ENCODE measurements at regions not wholly inside any gene's neighbourhood (a gene's known extent, or its start where the extent isn't known, plus 50 kb on each side); places are given as distances from the start of the nearest gene placed in this dataset.
A peak's percentile ranks its signal among the peaks of the same experiment; 100 is the strongest.
"Not testable (repeated sequence)": the region's sequence is repeated elsewhere in the genome, so short reads cannot be mapped to it uniquely, and the experiment has no call there.

- DNase-seq = no peak
Measured at GRCh38 chrX:39052751-39053150, 251.5 kb downstream of the MID1IP1 start.

- no peak for DNase-seq
Measured at GRCh38 chrX:39058724-39059123, 257.5 kb downstream of the MID1IP1 start.

- no peak for DNase-seq
Measured at GRCh38 chrX:39059866-39060265, 258.6 kb downstream of the MID1IP1 start.

GRCh38 chrX:39063037-39063436, 261.8 kb downstream of the MID1IP1 start:
- DNase-seq = no peak

- no peak for DNase-seq
Measured at GRCh38 chrX:39063702-39064101, 262.4 kb downstream of the MID1IP1 start.

GRCh38 chrX:39065051-39065871, 264.0 kb downstream of the MID1IP1 start:
- peak; percentile 59 for DNase-seq

GRCh38 chrX:39067866-39068265, 266.6 kb downstream of the MID1IP1 start:
- DNase-seq = no peak

GRCh38 chrX:39068634-39069033, 267.4 kb downstream of the MID1IP1 start:
- not testable (repeated sequence) for DNase-seq

- DNase-seq = no peak
Measured at GRCh38 chrX:39070009-39070408, 268.8 kb downstream of the MID1IP1 start.

GRCh38 chrX:39073131-39073530, 271.9 kb downstream of the MID1IP1 start:
- DNase-seq = no peak

- DNase-seq = no peak
Measured at GRCh38 chrX:39096599-39096998, 295.3 kb downstream of the MID1IP1 start.

GRCh38 chrX:39104745-39105144, 303.5 kb downstream of the MID1IP1 start:
- DNase-seq = no peak

GRCh38 chrX:39112143-39112542, 310.9 kb downstream of the MID1IP1 start:
- DNase-seq = no peak

- DNase-seq = no peak
Measured at GRCh38 chrX:39115166-39115565, 313.9 kb downstream of the MID1IP1 start.

- no peak for DNase-seq
Measured at GRCh38 chrX:39117101-39117500, 315.8 kb downstream of the MID1IP1 start.

GRCh38 chrX:39121903-39122302, 320.6 kb downstream of the MID1IP1 start:
- DNase-seq = no peak

- no peak for DNase-seq
Measured at GRCh38 chrX:39125834-39126233, 324.6 kb downstream of the MID1IP1 start.

- DNase-seq = no peak
Measured at GRCh38 chrX:39133971-39134370, 332.7 kb downstream of the MID1IP1 start.

- DNase-seq = no peak
Measured at GRCh38 chrX:39137363-39137954, 336.2 kb downstream of the MID1IP1 start.

- no peak for DNase-seq
Measured at GRCh38 chrX:39140581-39140980, 339.3 kb downstream of the MID1IP1 start.

- no peak for DNase-seq
Measured at GRCh38 chrX:39144323-39144722, 343.1 kb downstream of the MID1IP1 start.

GRCh38 chrX:39144956-39145355, 343.7 kb downstream of the MID1IP1 start:
- DNase-seq = no peak

- no peak for DNase-seq
Measured at GRCh38 chrX:39145859-39146258, 344.6 kb downstream of the MID1IP1 start.

- no peak for DNase-seq
Measured at GRCh38 chrX:39149761-39150160, 348.5 kb downstream of the MID1IP1 start.

- DNase-seq = no peak
Measured at GRCh38 chrX:39150220-39150619, 349.0 kb downstream of the MID1IP1 start.

Measured in NCI-H2171 (cell line).